GM21390 (cell line): ENCODE measurements at regions not wholly inside any gene's neighbourhood (a gene's known extent, or its start where the extent isn't known, plus 50 kb on each side); places are given as distances from the start of the nearest gene placed in this dataset.
"Not testable (repeated sequence)": the region's sequence is repeated elsewhere in the genome, so short reads cannot be mapped to it uniquely, and the experiment has no call there.

Experiments
- ATAC-seq: cut with Tn5 transposase; IDR thresholded peaks from one replicate; pipeline ENCODE4 v1.9.1; 2021; ENCODE audit not compliant: unreplicated experiment

GRCh38 chr13:83825676-83826075, 56.6 kb downstream of the SLITRK1 start:
- no peak for ATAC-seq

GRCh38 chr13:83824560-83824959, 57.7 kb downstream of the SLITRK1 start:
- no peak for ATAC-seq

GRCh38 chr13:83824120-83824519, 58.2 kb downstream of the SLITRK1 start:
- no peak for ATAC-seq

GRCh38 chr13:83819611-83820010, 62.7 kb downstream of the SLITRK1 start:
- no peak for ATAC-seq

GRCh38 chr13:83819156-83819555, 63.1 kb downstream of the SLITRK1 start:
- no peak for ATAC-seq

- no peak for ATAC-seq
Measured at GRCh38 chr13:83816081-83816480, 66.2 kb downstream of the SLITRK1 start.

- no peak for ATAC-seq
Measured at GRCh38 chr13:83815598-83815997, 66.7 kb downstream of the SLITRK1 start.

- ATAC-seq, result no peak
Measured at GRCh38 chr13:83810136-83810535, 72.1 kb downstream of the SLITRK1 start.

- ATAC-seq, result no peak
Measured at GRCh38 chr13:83804356-83804962, 77.8 kb downstream of the SLITRK1 start.

GRCh38 chr13:83798731-83799130, 83.5 kb downstream of the SLITRK1 start:
- no peak for ATAC-seq

- no peak for ATAC-seq
Measured at GRCh38 chr13:83796364-83796763, 85.9 kb downstream of the SLITRK1 start.

- no peak for ATAC-seq
Measured at GRCh38 chr13:83794583-83794982, 87.7 kb downstream of the SLITRK1 start.

- no peak for ATAC-seq
Measured at GRCh38 chr13:83780227-83780626, 102.0 kb downstream of the SLITRK1 start.

GRCh38 chr13:83773961-83774360, 108.3 kb downstream of the SLITRK1 start:
- no peak for ATAC-seq

- no peak for ATAC-seq
Measured at GRCh38 chr13:83765796-83766195, 116.5 kb downstream of the SLITRK1 start.

- ATAC-seq, result no peak
Measured at GRCh38 chr13:83761631-83762030, 120.6 kb downstream of the SLITRK1 start.

GRCh38 chr13:83755210-83755609, 127.1 kb downstream of the SLITRK1 start:
- not testable (repeated sequence) for ATAC-seq

GRCh38 chr13:83753912-83754624, 128.2 kb downstream of the SLITRK1 start:
- ATAC-seq, result no peak

- ATAC-seq, result no peak
Measured at GRCh38 chr13:83752141-83752540, 130.1 kb downstream of the SLITRK1 start.

GRCh38 chr13:83740622-83741021, 141.7 kb downstream of the SLITRK1 start:
- ATAC-seq, result no peak

- no peak for ATAC-seq
Measured at GRCh38 chr13:83738407-83738806, 143.9 kb downstream of the SLITRK1 start.

GRCh38 chr13:83733293-83733692, 149.0 kb downstream of the SLITRK1 start:
- ATAC-seq, result no peak

- no peak for ATAC-seq
Measured at GRCh38 chr13:83732755-83733154, 149.5 kb downstream of the SLITRK1 start.
